ENCODE measurements at regions not wholly inside any gene's neighbourhood (a gene's known extent, or its start where the extent isn't known, plus 50 kb on each side); places are given as distances from the start of the nearest gene placed in this dataset.

- DNase-seq (ENCODE audit: low spot score) (no peak), ATAC-seq (peak; percentile 74)
- intact Hi-C loops (cut with DNase I) = no loop called here
Observed at GRCh38 chr1:221840511-221841243, 98.8 kb upstream of the DUSP10 start.

GRCh38 chr1:221839782-221840395 is 98.0 kb upstream of the DUSP10 start:
- DNase-seq (ENCODE audit: low spot score) (peak; percentile 59), ATAC-seq (peak; percentile 62)
- intact Hi-C loops (cut with DNase I) = no loop called here

GRCh38 chr1:221839321-221839720 is 97.4 kb upstream of the DUSP10 start:
- ATAC-seq (no peak), DNase-seq (ENCODE audit: low spot score) (no peak)
- intact Hi-C loops (cut with DNase I) = no loop called here

- ATAC-seq = no peak
- no peak for DNase-seq (ENCODE audit: low spot score)
- intact Hi-C loops (cut with DNase I) = no loop called here
Observed at GRCh38 chr1:221837896-221838295, 96.0 kb upstream of the DUSP10 start.

GRCh38 chr1:221834698-221835513 is 93.0 kb upstream of the DUSP10 start:
- intact Hi-C loops (cut with DNase I) = no loop called here
- ATAC-seq (no peak), DNase-seq (ENCODE audit: low spot score) (no peak)

- intact Hi-C loops (cut with DNase I) = no loop called here
- DNase-seq (ENCODE audit: low spot score) = no peak
- ATAC-seq = no peak
Observed at GRCh38 chr1:221832617-221833016, 90.7 kb upstream of the DUSP10 start.

- no peak for DNase-seq (ENCODE audit: low spot score)
- intact Hi-C loops (cut with DNase I) = no loop called here
- ATAC-seq = no peak
Observed at GRCh38 chr1:221832151-221832550, 90.3 kb upstream of the DUSP10 start.

GRCh38 chr1:221829327-221830015 is 87.6 kb upstream of the DUSP10 start:
- ATAC-seq = no peak
- no peak for DNase-seq (ENCODE audit: low spot score)
- intact Hi-C loops (cut with DNase I) = no loop called here

GRCh38 chr1:221827307-221827642 is 85.4 kb upstream of the DUSP10 start:
- intact Hi-C loops (cut with DNase I) = no loop called here
- DNase-seq (ENCODE audit: low spot score) (no peak), ATAC-seq (no peak)

GRCh38 chr1:221824909-221825308 is 83.0 kb upstream of the DUSP10 start:
- DNase-seq (ENCODE audit: low spot score) = no peak
- intact Hi-C loops (cut with DNase I) = no loop called here
- ATAC-seq = no peak

- ATAC-seq = no peak
- DNase-seq (ENCODE audit: low spot score) = no peak
Observed at GRCh38 chr1:221824025-221824424, 82.1 kb upstream of the DUSP10 start.

GRCh38 chr1:221823561-221823960 is 81.7 kb upstream of the DUSP10 start:
- ATAC-seq = no peak
- intact Hi-C loops (cut with DNase I) = no loop called here
- DNase-seq (ENCODE audit: low spot score) = no peak

More at GRCh38 chr1:221824025-221824424, 82.1 kb upstream of the DUSP10 start:
- intact Hi-C loops (cut with DNase I) = no loop called here

GRCh38 chr1:221823149-221823548 is 81.3 kb upstream of the DUSP10 start:
- intact Hi-C loops (cut with DNase I) = no loop called here
- ATAC-seq = no peak
- DNase-seq (ENCODE audit: low spot score) = no peak

- intact Hi-C loops (cut with DNase I) = no loop called here
- DNase-seq (ENCODE audit: low spot score) = no peak
- no peak for ATAC-seq
Observed at GRCh38 chr1:221822591-221822990, 80.7 kb upstream of the DUSP10 start.

GRCh38 chr1:221816899-221817298 is 75.0 kb upstream of the DUSP10 start:
- ATAC-seq (no peak), DNase-seq (ENCODE audit: low spot score) (no peak)
- intact Hi-C loops (cut with DNase I) = no loop called here

- ATAC-seq (no peak), DNase-seq (ENCODE audit: low spot score) (no peak)
- intact Hi-C loops (cut with DNase I) = no loop called here
Observed at GRCh38 chr1:221815660-221816059, 73.8 kb upstream of the DUSP10 start.

- DNase-seq (ENCODE audit: low spot score) (no peak), ATAC-seq (no peak)
- intact Hi-C loops (cut with DNase I) = no loop called here
Observed at GRCh38 chr1:221813887-221814286, 72.0 kb upstream of the DUSP10 start.

GRCh38 chr1:221812905-221813597 is 71.2 kb upstream of the DUSP10 start:
- intact Hi-C loops (cut with DNase I) = no loop called here
- no peak for ATAC-seq
- DNase-seq (ENCODE audit: low spot score) = no peak

- intact Hi-C loops (cut with DNase I) = no loop called here
- ATAC-seq = no peak
- DNase-seq (ENCODE audit: low spot score) = no peak
Observed at GRCh38 chr1:221812088-221812752, 70.3 kb upstream of the DUSP10 start.

All from sciatic nerve (tissue), 2 donors.